NT2/D1 (cell line): ENCODE measurements at regions not wholly inside any gene's neighbourhood (a gene's known extent, or its start where the extent isn't known, plus 50 kb on each side); places are given as distances from the start of the nearest gene placed in this dataset.

ENCODE experiments used
- SUZ12 ChIP-seq: IDR thresholded peaks from 2 replicates; pipeline ENCODE4 v1.6.1; 2011; ENCODE audit not compliant: insufficient read length, insufficient read depth; ENCODE audit errors: extremely low read depth
- YY1 ChIP-seq: IDR thresholded peaks from 2 replicates; pipeline ENCODE4 v1.6.1; 2011; ENCODE audit not compliant: insufficient read length, insufficient read depth
- ZNF274 ChIP-seq: IDR thresholded peaks from 2 replicates; pipeline ENCODE4 v1.6.1; 2011; ENCODE audit warnings: mild to moderate bottlenecking, low read depth, low read length

DNA sequence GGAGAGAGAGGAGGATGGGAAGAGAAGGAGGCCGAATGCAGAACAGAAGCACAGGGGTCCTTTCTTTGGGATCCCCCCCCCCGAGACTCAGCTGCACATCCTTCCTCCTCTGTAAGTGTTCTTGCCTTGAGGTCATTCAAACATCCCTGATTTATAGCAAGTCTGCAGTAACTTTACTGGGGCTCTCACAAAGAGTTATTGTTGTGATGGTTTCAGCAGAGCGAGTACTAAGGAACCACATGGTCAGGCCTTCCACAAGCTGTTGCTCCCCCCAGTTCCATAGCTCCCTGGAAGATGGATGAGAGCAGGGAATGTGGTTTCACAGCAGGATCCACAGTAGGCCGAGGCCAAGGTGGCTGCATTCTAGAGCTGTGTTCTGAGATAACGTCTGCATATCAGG, 351.4 kb upstream of the CDH4 start:
- TF ChIP-seq YY1 (no peak), ZNF274 (no peak), SUZ12 (no peak)
